Osteoblast (primary cell): ENCODE measurements at regions not wholly inside any gene's neighbourhood (a gene's known extent, or its start where the extent isn't known, plus 50 kb on each side); places are given as distances from the start of the nearest gene placed in this dataset.

Experiments
- DNase-seq: peaks from one replicate; pipeline ENCODE4 v3.0.0; 2011; ENCODE audit warnings: low spot score, mixed read lengths; ENCODE audit not compliant: insufficient read length; ENCODE audit errors: missing footprints
- H2AFZ ChIP-seq: 2 replicates; pipeline ENCODE4 v1.6.0; 2011; ENCODE audit warnings: mild to moderate bottlenecking, low read length
- H3K27ac ChIP-seq: 2 replicates; pipeline ENCODE4 v1.5.1; 2011; ENCODE audit warnings: mild to moderate bottlenecking, low read depth, low read length, moderate library complexity
- H3K27me3 ChIP-seq: 2 replicates; pipeline ENCODE4 v1.6.0; 2012; ENCODE audit warnings: mild to moderate bottlenecking, control low read depth, inconsistent platforms, low read length, moderate library complexity; ENCODE audit not compliant: insufficient read depth
- H3K36me3 ChIP-seq: 2 replicates; pipeline ENCODE4 v1.5.1; 2011; ENCODE audit warnings: mild to moderate bottlenecking, low read length, control low read depth, moderate library complexity; ENCODE audit not compliant: insufficient read depth
- H3K4me1 ChIP-seq: 2 replicates; pipeline ENCODE4 v1.5.1; 2011; ENCODE audit warnings: mild to moderate bottlenecking, low read length, control low read depth, moderate library complexity; ENCODE audit not compliant: insufficient read depth
- H3K4me2 ChIP-seq: 2 replicates; pipeline ENCODE4 v1.6.0; 2011; ENCODE audit warnings: mild to moderate bottlenecking, low read length; ENCODE audit not compliant: insufficient read depth
- H3K4me3 ChIP-seq: fragments of 200-600 bp; sonication (generic); 3 replicates; pipeline ENCODE4 v1.5.1; 2012; ENCODE audit warnings: mild to moderate bottlenecking, low read length, inconsistent platforms; ENCODE audit not compliant: insufficient read depth
- H3K79me2 ChIP-seq: 2 replicates; pipeline ENCODE4 v1.6.0; 2012; ENCODE audit warnings: mild to moderate bottlenecking, low read length, control low read depth, inconsistent platforms; ENCODE audit not compliant: insufficient read depth
- H3K9me3 ChIP-seq: 2 replicates; pipeline ENCODE4 v1.5.1; 2011; ENCODE audit warnings: low read depth, low read length, control low read depth
- H4K20me1 ChIP-seq: 2 replicates; pipeline ENCODE4 v1.6.0; 2012; ENCODE audit warnings: mild to moderate bottlenecking, low read length, control low read depth; ENCODE audit not compliant: insufficient read depth
- CTCF ChIP-seq: IDR thresholded peaks from 2 replicates; pipeline ENCODE4 v1.5.1; 2011; ENCODE audit warnings: mild to moderate bottlenecking, low read depth, low read length, moderate library complexity; ENCODE audit errors: extremely low read depth

- Histone ChIP-seq H2AFZ (no peak overlapping the region), H3K79me2 (no peaks in the 10 kb centered on the region), H3K9me3 (no peaks in the 10 kb centered on the region), H3K4me1 (no peaks in the 10 kb centered on the region), H3K4me2 (no peak overlapping the region), H3K27me3 (peaks cover 3% of the 10 kb centered on the region), H4K20me1 (no peaks in the 10 kb centered on the region), H3K27ac (no peak overlapping the region), H3K36me3 (no peaks in the 10 kb centered on the region), H3K4me3 (no peak overlapping the region)
- DNase-seq, result no peak
- no peak for TF ChIP-seq CTCF
These were observed 222.1 kb upstream of the RPL34 start for GRCh38 chr4:108398316-108398715.

GRCh38 chr4:108397850-108398249, 222.5 kb upstream of the RPL34 start:
- H2AFZ ChIP-seq, result no peak overlapping the region
- H4K20me1 ChIP-seq, result no peaks in the 10 kb centered on the region
- H3K4me3 ChIP-seq, result no peak overlapping the region
- no peaks in the 10 kb centered on the region for H3K36me3 ChIP-seq
- no peak for DNase-seq
- no peaks in the 10 kb centered on the region for H3K9me3 ChIP-seq
- H3K4me2 ChIP-seq, result no peak overlapping the region
- no peak for TF ChIP-seq CTCF
- H3K27ac ChIP-seq, result no peak overlapping the region
- H3K27me3 ChIP-seq, result peaks cover 3% of the 10 kb centered on the region
- no peaks in the 10 kb centered on the region for H3K4me1 ChIP-seq
- H3K79me2 ChIP-seq, result no peaks in the 10 kb centered on the region

DNA sequence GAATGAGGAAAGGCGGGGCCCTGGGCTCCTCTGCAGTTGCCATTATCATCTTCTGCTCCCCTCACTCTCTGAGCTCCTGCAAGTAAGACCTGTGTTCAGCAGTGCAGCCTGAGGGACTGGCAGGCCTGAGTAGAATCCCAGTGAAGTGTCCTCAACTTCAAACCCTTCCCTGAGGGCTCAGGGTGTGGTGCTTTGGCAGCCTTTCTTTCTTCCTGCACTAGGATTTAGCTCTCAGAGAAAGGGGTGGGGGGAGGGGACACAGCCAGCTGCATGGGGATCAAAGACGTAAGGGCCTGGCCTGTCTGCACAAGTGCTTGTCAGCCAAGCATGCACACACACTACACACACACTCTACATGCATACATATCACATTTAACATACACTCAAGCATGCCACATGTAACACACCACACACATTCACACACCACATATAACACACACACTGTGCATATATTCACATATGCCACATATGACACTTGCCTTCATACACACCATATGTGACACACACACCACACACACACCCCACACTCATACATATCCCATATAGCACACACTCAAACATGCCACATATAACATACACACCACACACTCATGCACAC, 223.4 kb upstream of the RPL34 start:
- Histone ChIP-seq H3K27ac (no peak overlapping the region), H4K20me1 (no peaks in the 10 kb centered on the region), H3K27me3 (peaks cover 3% of the 10 kb centered on the region), H3K79me2 (no peaks in the 10 kb centered on the region), H3K4me2 (no peak overlapping the region), H2AFZ (no peak overlapping the region), H3K4me3 (no peak overlapping the region), H3K36me3 (no peaks in the 10 kb centered on the region), H3K9me3 (no peaks in the 10 kb centered on the region), H3K4me1 (no peaks in the 10 kb centered on the region)
- no peak for TF ChIP-seq CTCF
- DNase-seq, result no peak

DNA sequence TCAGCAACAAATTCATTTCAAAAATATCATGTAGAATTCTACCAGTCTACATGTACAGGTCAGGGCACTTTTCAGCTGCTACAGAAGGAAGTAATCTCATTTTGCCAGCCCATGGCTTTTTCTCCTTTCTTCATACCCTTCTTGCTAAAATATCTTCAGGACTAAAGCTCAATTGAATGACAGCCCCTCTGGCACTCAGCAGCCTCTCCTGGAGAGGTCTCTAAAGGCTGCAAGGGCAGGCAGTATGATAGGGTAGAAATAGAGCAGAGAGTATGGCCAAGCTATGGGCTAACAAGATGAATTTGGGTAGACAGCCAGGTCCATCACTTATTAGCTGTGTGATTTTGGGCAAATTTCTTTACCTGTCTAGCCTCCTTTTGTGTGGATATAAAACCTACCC, 224.6 kb upstream of the RPL34 start:
- TF ChIP-seq CTCF, result no peak
- Histone ChIP-seq H3K79me2 (no peaks in the 10 kb centered on the region), H2AFZ (no peak overlapping the region), H3K4me2 (no peak overlapping the region), H3K4me3 (no peak overlapping the region), H3K9me3 (no peaks in the 10 kb centered on the region), H4K20me1 (no peaks in the 10 kb centered on the region), H3K4me1 (no peaks in the 10 kb centered on the region), H3K27me3 (peaks cover 3% of the 10 kb centered on the region), H3K27ac (no peak overlapping the region), H3K36me3 (no peaks in the 10 kb centered on the region)
- no peak for DNase-seq
